Panc1 (cell line): ENCODE measurements at regions not wholly inside any gene's neighbourhood (a gene's known extent, or its start where the extent isn't known, plus 50 kb on each side); places are given as distances from the start of the nearest gene placed in this dataset.

Experiments used
- CTCF ChIP-seq: fragments of 450-650 bp; IDR thresholded peaks from 2 replicates; pipeline ENCODE4 v1.5.1; 2017; ENCODE audit warnings: mild to moderate bottlenecking
- POLR2AphosphoS5 ChIP-seq: IDR thresholded peaks from 2 replicates; pipeline ENCODE4 v1.6.1; 2012; ENCODE audit warnings: mild to moderate bottlenecking, low read depth, low read length, moderate library complexity
- SIN3A ChIP-seq: IDR thresholded peaks from 2 replicates; pipeline ENCODE4 v1.6.1; 2012; ENCODE audit warnings: low read depth, mild to moderate bottlenecking, low read length, moderate library complexity, borderline replicate concordance; ENCODE audit not compliant: insufficient read depth
- TCF7L2 ChIP-seq: IDR thresholded peaks from 2 replicates; pipeline ENCODE4 v1.6.1; 2011; ENCODE audit warnings: mild to moderate bottlenecking, low read depth, low read length, inconsistent platforms

DNA sequence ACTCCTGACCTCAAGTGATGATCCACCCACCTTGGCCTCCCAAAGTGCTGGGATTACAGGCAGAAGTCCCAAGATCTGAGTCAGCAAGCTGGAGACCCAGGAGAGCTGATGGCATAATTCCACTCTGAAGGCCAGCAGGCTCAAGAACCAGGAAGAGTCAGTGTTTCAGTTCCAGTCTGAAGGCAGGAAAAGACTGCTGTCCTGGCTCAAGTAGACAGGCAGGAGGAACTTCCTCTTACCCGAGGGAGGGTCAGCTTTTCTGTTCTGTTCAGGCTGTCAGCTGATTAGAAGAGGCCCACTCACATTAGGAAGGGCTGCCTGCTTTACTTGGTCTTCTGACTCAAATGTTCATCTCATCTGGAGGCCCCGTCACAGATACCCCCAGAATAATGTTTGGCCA lies 206.0 kb upstream of the MYL2 start:
- TF ChIP-seq CTCF (no peak), TCF7L2 (no peak), POLR2AphosphoS5 (no peak), SIN3A (no peak)
